GM18868 (cell line): ENCODE measurements at regions not wholly inside any gene's neighbourhood (a gene's known extent, or its start where the extent isn't known, plus 50 kb on each side); places are given as distances from the start of the nearest gene placed in this dataset.

Source experiments
- ATAC-seq: cut with Tn5 transposase; IDR thresholded peaks from one replicate; pipeline ENCODE4 v1.9.1; 2021; ENCODE audit warnings: mild to moderate bottlenecking, moderate library complexity; ENCODE audit not compliant: unreplicated experiment

DNA sequence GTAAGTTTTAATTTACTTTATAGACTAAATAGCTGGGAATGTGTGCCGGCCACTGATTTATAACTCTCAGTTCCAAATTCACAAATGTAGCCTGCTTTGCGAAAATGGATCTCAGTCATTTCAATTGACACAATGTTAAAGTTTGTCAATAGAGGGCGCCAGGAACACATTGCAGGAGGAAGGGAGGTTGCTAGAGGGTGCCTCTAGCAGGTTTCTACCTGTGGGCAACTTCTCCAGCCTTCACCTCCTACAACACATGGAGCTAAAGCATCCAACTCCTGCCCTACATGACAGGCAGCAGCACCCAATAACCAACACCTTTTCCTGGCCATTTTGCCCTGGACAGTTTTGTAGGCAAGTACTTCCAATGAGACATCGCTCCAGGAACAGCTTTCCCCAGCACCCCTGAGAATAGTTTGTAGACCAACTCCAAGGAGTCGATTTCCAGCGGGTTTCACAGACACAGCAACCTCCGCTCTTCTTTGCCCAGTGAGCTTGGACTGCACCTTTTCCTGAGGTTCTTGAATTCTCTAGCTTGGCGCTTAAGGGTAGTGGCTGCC, 784.8 kb upstream of the CDH2 start:
- no peak for ATAC-seq

DNA sequence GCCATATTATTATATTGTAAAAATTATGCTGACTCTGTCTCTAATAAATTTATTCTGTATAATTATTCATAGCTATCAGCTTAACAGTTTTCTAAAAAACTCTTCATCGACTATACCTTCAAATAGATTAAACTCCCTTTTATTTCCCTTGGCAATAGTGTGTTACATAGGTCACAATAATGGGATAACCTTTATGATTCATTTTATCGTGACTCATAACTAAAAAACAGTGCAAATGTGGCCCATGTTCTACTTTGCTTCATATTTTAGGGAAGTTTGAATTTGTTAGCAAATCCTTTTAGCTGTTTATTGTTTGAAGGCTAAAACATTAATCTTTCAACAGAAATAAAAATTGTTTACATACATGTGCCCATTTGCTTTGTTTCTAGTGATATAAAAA, 783.2 kb upstream of the CDH2 start:
- ATAC-seq: no peak

DNA sequence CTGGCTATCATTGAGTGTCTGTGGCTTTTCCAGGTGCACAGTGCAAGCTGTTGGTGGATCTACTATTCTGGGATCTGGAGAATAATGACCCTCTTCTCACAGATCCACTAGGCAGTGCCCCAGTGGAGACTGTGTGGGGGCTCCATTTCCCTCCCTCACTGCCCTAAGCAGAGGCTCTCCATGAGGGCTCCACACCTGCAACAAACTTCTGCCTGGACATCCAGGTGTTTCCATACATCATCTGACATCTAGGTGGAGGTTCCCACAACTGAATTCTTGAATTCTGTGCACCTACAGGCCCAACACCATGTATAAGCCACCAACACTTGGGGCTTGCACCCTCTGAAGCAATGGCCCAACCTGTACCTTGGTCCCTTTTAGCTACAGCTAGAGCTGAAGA, 775.4 kb upstream of the CDH2 start:
- ATAC-seq: no peak

DNA sequence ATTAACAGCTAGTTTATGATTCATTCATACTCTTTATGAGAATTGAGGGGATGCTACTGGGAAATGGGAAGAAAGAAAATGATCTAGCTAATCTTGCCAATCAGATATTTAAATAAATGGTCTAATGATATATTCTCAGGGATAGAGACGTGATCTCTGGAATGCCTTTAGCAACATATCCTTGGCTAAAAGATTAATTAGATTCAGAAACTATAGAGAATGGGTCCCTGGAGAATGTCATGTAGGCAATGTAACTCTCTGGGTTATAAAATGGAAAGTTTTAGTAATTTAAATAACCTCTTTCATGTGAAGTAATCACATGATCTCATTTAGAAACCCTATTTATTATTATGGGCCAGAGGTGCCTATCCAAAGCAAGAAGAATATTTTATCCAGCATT, 771.0 kb upstream of the CDH2 start:
- ATAC-seq: no peak

DNA sequence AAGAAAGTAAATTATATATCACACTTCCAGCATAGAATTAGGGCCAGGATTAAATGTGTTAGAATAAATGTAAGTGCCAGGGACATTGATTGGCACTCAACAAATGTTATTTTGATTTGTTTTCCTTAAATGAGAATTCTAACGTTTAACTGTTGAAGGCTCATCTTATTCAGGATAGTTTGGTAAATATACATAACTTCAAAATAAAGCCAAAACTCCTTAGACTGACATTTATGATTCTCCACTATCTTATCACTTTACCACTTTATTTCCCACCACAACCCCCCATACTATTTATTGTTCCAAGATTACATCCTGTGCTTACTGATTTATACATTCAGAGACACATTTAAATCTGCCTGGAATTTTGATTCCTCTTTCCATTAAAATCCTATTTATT, 769.5 kb upstream of the CDH2 start:
- ATAC-seq: no peak

DNA sequence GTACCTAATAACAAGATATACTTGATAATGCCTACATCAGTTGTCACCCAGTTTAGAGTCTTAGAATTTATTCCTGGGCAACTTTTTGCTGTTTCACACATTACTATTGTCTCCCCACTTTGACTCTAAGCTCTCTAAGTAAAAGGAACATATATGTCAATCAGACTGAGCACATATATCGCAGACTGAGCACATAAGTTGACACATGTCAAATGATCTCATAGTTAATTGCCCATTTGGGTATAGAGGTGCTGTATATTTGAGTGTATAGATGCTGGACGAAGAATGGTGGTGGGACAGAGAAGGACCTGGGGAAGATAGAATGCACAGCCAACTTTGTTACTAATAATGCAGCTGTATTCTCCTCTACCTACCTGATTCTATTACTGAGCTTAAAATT, 746.0 kb upstream of the CDH2 start:
- no peak for ATAC-seq

DNA sequence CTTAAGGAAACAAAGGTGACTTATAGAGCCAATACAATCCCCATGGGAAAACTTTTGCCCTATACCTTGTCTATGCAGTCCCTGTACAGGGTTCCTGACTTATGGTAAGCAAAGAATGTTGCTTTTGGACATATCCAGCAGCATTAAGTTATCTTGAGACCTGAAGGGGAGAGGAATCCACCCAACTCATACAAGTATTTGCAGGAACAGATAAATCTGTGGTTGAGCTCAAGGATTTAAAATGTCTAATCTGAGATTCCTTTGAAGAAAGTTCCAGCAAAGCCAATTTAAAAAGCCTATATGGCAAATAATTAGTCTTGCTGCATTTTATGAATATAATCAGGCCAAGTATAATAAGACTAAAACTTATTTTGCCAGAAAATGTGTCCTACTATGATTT, 739.5 kb upstream of the CDH2 start:
- ATAC-seq: no peak

DNA sequence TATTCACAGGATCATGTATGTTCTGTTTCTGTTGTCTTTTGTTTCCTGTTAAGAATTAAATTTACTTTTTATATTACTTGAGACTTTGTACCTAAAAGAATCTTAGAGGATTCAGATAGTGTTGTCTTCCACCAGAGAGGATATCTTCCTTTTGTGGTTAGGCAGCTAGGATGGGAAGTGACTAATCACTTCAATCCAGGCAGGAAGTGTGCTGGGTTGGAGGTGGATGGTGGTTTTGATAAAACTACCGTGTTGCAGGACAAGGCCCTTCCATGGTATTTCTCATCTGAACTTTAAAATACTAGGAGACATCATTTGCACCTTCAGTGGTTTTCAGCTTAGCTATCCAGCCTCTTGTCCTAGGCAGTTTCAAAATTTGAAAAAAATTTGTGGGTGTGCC, 728.6 kb upstream of the CDH2 start:
- no peak for ATAC-seq

DNA sequence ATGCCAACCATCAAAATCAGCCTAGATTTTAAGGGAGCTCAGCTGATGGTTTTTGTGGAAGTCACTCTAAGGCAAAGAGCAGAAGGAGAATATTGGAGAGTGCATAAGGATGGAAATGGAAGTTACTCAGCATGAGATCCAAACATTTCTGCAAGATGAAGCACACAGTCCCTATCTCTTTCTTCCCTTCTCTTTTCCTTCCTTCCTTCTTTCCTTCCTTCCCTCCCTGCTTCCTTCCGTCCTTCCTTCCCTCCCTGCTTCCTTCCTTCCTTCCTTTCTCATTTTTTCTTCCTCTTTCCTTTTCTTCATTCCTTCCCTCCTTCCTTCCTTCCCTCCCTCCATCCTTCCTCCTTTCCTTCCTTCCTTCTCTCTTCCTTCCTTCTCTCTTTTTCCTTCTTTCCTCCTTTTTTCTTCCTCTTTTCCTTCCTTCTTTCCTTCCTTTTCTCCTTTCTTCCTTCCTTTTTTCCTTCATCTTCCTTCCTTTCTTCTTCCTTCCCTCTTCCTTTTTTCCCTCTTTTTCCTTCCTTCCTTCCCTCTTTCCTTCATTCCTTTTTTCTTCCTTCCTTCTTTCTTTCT, 727.9 kb upstream of the CDH2 start:
- no peak for ATAC-seq

DNA sequence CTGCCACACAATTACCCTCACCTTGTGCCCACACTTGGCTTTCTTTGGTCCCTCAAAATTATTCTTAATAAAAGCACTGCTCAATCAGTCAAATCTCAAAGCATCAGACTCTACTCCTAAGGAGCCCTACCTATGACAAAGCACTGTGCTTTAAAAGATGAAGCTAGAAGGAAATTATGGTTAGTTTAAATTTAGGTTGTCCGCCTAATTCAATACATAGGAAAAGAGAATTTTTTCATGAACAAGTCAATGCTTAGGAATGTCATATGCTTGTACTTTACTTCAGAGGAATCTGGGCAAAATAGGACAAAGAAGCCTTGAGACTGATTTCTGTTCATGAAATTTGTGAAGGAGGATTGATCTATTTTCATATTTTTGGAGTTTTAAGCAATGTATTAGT, 726.4 kb upstream of the CDH2 start:
- no peak for ATAC-seq

DNA sequence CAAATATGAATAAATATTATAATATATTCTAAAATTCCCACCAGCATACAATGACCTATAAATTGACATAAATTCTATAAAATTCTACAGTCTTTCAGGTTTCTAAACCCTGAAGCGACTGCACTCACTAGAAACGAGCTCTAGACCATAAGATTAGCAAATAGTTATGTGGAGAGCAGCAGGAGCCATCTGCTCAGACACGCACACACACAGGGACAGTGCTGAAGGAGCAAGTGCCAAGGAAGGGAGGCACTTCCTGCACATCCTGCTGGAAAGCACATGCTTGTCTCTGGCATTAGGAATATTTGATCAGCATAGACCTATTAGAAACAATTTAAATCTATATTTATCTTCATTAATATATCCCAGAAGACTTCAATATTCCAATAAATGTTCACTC, 713.9 kb upstream of the CDH2 start:
- ATAC-seq: no peak

DNA sequence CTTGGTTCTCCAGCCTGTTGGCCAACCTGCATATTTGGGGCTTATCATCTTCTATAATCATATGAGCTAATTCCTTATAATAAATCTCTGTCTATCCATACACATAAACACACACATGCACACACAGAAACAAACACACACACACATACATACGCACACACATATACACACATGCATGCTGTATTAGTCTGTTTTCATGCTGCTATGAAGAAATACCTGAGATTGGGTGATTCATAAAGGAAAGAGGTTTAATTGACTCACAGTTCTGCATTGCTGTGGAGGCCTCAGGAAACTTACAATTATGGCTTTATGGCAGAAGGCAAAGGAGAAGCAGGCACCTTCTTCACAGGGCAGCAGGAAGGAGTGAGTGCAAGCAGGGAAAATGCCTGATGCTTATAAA, 707.4 kb upstream of the CDH2 start:
- ATAC-seq: no peak

DNA sequence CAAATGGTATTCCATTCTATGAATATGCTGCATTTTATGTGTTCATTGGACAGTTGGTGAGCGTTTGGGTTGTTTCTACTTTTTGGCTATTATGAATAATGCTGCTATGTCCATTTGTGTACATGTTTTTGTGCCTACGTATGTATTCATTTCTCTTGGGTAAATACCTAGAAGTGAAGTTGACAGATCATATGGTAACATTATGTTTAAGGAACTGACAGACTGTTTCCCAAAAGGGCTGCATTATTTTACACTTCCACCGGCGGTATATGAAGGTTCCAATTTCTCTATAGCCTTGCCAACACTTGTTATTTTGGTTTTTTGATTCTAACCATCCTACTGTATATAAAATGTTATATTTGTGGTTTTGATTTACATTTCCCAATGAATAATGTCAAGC, 703.9 kb upstream of the CDH2 start:
- ATAC-seq: no peak

DNA sequence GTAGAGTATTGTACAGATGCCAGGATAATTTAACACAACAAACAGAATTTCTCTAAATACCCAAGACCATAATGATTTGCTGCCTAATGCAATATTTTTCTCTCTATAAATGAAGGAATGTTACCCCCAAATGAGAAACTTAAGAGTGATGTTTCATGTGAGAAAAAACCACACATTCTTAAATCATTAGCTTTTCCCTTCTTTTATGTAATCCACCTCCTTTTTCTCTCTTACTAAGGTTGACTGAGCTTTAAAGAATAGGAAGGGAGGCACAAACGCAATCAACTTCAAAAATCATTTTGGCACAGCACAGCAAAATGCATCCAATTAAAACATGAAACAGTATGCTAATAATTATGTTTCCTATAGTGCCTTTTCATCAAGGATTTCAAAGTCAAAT, 698.1 kb upstream of the CDH2 start:
- ATAC-seq: no peak

DNA sequence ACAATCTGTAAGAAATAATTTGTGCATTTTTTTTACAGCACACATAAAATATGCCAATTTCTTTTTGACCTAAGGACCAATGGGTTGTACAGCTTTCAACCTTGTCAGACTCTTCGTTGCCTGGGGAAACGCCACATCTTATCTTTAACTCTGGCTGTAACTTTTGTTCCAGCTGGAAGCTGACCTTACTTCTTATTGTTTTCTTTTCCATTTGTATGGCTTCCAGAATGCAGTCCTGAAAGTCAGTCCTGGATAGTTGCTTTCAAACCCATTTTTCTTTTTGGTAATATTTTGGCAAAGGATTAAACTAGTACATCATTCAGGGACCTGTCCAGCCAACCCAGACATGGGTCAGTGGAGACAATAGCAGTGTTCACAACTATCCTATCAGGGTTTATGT, 686.5 kb upstream of the CDH2 start:
- ATAC-seq: no peak

DNA sequence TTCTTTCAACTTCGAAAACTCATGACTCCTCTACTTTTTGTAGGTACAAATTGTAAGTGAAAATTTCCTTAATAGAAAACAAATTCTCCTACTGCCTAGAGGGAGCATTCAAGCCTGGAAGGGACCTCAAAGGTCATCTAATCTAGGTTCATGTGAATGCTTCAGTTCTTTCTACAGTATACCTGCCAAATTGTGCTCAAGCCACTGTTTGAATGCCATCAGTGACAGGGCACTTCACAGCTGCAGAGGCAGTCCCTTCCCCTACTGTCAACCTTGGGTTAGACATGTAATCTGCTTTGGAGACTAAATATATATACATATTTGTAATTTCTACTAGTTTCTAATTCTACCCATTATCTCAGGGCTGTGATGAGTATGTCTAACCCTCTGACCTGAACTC, 681.3 kb upstream of the CDH2 start:
- ATAC-seq: no peak

DNA sequence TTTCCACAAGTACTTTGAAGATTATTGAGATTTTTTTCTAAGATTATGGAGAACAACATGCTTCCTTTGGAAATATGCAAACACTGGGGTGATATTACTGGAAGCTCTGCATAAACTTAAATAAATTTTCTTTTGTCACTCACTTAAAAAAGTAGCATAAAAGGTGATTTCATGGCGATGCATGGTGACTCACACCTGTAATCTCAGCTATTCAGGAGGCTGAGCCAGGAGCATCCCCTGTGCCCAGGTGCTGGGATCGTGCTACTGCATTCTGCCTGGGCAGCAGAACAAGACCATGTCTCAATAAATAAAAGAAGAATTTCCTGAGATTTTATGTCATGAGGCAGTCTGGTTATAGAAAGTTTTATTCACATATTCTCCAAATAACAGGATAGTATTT, 679.1 kb upstream of the CDH2 start:
- ATAC-seq: no peak

DNA sequence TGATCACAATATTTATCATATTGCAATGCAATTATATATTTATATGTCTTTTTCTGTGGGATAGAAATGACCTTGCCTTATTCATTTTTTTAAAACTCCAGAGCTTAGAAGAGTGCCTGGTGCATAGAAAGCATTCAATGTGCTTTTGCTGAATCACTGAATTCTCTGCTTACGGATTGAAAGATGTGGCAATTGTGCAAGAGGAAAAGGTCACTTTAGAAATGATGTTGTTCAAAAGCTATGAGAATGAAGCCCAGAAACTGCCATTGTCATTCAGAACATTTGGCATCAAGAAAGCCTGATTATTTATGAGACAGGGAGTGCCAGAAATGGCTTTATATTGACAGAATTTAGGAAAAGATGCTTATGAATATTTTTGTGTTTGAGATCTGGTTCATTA, 678.6 kb upstream of the CDH2 start:
- no peak for ATAC-seq

DNA sequence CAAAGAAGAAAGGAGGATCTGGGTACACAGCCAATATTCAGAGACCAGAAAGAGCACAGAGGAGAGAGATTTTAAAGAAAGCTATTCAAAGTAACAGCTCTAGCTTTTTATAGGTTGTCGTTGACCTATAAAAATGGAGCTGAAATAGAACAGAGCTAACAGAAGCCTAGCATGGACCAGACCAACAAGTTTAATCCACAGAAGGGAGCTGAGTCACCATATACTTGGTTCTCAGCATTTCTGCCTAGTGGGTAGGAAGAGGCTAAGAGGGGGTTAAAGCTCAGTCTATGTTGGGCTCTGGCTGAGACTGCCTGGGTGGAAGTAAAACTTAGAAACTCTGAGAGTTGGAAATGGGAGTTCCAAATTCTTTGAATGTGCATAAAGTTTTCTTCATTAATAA, 678.0 kb upstream of the CDH2 start:
- no peak for ATAC-seq

DNA sequence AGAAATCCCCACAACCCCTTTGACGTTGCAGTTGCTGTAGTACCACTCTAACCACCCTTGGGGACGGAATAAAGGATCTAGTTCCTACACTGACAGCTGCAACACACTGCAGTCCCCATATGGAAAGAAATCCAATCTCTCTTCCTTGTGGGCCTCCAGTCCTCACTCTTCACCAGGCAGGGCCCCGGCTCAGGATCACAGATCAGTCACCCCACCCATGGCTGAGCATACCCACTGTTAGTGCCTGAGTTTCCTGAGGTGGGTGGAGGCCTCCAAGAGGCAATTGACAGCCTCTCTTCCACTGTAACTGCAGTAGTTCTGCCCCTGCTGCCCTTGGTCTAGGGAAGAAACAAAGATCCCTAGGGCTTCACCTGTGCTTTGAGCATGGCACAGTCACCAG, 670.0 kb upstream of the CDH2 start:
- ATAC-seq: no peak

DNA sequence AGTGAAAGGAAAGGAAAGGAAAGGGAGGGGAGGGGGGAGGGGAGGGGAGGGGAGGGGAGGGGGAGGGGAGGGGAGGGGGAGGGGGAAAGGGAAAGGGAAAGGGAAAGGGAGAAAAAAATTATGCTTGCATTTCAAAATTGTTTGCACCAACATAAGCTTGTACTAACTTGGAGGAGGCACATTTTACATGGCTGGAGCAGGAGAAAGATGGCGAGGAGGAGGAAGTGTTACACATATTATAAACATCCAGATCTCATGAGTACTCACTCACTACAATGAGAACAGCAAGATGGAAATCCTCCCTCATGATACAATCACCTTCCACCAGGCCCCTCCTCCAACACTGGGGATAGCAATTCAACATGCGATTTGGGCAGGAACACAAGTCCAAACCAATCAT, 660.2 kb upstream of the CDH2 start:
- no peak for ATAC-seq

DNA sequence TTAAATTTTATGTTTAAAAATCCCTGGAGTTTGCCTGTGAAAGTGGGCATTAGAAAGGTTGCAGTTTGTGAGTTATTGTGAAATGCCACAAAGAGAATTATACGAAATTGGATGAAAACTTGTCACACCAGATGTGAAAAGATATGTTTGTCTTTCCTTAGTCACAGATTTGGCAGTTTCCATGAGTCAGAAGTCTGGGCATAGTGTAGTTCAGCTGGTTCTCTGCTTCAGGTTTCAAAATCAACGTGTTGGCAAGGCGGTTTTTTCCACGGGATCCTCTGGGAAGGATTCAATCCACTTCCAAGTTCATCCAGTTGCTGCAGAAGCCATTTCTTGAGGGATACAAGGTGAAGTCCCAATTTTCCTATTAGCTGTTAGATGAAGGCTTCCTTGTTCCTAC, 658.0 kb upstream of the CDH2 start:
- ATAC-seq: no peak

DNA sequence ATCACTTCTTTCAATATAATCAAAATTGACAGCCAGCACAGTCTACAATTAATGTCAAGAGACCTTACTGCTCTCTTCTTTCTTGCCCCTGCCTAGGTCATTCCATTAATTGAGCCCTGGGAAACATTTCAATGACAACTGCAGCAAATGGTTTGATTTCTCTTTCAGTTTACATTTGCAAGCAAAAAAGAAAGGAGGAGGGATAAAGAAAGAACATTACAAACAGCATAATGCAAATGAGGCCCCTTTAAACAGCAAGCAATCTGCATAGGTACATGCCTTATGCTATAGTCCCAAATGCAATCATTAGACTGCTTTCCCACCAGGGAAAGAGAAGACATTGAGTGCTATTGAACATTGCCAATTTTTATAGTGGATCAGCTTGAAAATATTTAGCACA, 655.0 kb upstream of the CDH2 start:
- no peak for ATAC-seq

DNA sequence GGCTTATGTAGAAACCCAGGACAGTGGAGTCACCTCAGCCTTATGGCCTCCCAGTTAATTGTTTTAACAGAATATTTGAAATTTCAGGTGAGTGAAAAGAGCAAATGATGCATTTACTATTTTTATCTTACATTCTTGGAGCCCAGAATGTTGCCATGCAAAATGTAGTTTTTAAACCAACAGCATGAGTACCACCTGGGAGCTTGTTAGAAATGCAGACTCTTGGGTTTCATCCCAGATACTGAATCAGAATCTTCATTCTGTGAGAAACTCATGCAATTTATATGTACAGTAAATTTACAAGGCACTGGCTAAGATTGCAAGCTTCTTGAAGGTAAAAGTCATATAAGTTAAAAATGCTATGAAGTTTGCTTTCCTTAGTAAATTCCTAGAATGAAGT, 654.5 kb upstream of the CDH2 start:
- ATAC-seq: no peak
